ENCODE measurements at regions not wholly inside any gene's neighbourhood (a gene's known extent, or its start where the extent isn't known, plus 50 kb on each side); places are given as distances from the start of the nearest gene placed in this dataset.
"Not testable (repeated sequence)": the region's sequence is repeated elsewhere in the genome, so short reads cannot be mapped to it uniquely, and the experiment has no call there.

DNA sequence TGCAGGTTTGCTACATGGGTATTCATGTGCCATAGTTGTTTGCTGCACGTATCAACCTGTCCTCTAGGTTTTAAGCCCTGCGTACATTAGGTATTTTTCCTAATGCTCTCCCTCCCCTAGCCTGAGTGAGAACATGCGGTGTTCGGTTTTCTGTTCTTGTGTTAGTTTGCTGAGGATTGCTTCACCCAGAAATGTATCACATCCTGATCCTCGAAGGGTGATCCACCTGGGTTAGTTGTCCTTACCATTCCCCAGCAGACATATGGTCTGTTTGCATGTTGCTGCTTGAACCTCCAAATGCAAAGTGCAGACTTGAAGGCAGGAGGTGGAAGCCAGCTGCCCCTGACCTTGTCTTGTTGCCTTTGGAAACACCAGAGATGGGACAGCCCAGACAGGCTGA is 161.5 kb upstream of the WDR1 start:
- no peak for DNase-seq (ENCODE audit: low read depth)

- DNase-seq (ENCODE audit: low read depth) = no peak
These were observed 159.6 kb upstream of the WDR1 start for GRCh38 chr4:10276152-10276551.

DNA sequence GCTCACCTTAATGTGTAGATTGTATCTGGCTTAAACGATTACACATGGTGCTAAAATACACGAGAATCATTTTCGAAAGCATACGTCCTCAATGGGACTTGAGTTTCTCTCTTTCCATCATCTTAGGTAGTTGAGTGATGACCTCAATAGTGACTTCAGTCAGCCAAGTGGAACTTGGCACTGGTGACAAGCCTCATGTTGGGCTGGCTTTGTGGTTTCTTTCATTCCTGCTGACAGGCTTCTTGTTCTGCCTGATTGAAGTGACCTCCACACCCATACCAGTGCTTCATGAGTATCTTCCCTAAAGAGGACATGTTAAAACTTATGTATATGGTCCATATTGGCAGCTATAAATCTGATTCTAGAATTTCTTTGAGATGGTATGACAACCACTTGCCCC is 159.1 kb upstream of the WDR1 start:
- DNase-seq (ENCODE audit: low read depth) = peak; percentile 53

GRCh38 chr4:10273030-10273429 is 156.4 kb upstream of the WDR1 start:
- DNase-seq (ENCODE audit: low read depth) = no peak

DNA sequence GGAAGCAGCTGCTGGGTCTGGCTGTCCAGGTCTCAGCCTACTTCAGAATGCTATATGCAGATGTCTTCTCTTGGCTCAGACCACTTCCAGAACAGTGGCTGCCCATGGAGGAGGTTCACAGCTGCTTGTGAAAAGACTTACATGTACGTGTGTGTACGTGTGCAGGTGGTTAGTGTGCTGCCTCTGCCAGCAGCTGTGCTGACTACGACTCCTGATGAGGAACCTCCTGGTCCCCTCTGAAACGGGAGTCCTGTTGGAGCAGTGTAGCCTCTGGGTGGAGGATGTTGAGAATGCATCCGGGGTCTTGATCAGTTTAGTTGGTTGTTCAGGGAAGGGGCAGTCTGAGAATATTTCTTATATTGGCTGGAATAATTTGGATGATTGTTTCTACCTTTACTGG is 155.9 kb upstream of the WDR1 start:
- no peak for DNase-seq (ENCODE audit: low read depth)

- no peak for DNase-seq (ENCODE audit: low read depth)
These were observed 150.5 kb upstream of the WDR1 start for GRCh38 chr4:10267066-10267465.

DNA sequence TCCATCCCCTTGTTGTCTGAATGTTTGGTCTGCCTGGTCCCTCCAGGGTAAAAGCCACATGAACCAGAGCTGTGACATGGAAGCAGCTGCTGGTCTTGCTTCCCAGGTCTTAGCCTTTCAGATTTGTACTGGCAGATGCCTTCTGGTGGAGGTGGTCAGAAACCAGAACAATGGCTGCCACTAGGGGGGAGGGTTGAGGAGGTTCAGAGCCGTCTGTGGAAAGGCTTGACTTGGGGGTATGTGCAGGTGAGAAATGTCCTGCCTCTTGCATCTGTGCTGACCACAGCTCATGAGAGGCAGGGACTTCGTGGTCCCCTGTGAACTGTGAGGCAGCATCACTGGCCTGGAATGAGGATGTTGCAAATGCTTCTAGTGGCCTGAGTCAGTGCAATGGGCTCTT is 144.2 kb upstream of the WDR1 start:
- DNase-seq (ENCODE audit: low read depth) = peak; percentile 10

- no peak for DNase-seq (ENCODE audit: low read depth)
These were observed 143.4 kb upstream of the WDR1 start for GRCh38 chr4:10259976-10260375.

GRCh38 chr4:10256203-10256602 is 139.6 kb upstream of the WDR1 start:
- DNase-seq (ENCODE audit: low read depth) = no peak

DNA sequence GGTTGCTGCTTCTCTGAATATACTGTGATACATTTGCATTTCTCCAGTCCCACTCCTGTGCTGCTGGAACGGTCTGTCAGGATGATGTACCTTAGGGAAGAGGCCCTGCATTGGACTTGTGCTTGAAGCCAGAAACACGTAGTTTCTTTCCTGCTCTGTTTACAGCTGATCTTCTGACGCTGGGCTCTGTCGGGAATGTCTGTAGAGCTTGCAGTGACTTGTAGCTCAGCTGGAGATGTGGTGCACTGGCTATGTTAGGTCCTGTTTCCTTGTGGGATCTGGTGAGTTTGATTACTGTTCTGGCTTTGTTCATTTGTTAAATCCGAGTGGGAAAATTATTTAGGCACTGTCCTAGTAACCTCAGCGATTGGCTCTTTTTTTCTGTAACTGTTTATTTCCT is 137.2 kb upstream of the WDR1 start:
- DNase-seq (ENCODE audit: low read depth) = no peak

DNA sequence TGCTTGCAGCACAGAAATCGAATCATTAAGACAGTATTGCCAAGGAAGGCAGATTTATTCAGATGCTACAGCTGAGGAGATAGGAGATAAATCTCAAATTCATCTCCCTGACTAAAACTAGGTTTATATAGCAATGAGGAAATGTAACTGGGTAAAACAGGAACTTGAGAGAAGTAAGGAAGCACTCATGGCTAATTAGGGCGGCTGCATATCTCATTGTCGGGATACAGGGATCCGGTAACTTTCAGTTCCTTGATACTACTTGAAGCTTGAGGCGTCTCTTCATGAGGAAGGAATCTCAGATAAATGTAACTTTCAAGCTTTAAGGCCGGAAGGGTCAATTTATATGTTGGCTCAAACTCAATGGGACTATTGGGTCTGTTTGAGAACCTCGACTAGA is 129.2 kb upstream of the WDR1 start:
- no peak for DNase-seq (ENCODE audit: low read depth)

GRCh38 chr4:10243856-10244255 is 127.3 kb upstream of the WDR1 start:
- DNase-seq (ENCODE audit: low read depth) = no peak

GRCh38 chr4:10240691-10241090 is 124.1 kb upstream of the WDR1 start:
- no peak for DNase-seq (ENCODE audit: low read depth)

GRCh38 chr4:10239982-10240654 is 123.5 kb upstream of the WDR1 start:
- DNase-seq (ENCODE audit: low read depth) = peak; percentile 2

DNA sequence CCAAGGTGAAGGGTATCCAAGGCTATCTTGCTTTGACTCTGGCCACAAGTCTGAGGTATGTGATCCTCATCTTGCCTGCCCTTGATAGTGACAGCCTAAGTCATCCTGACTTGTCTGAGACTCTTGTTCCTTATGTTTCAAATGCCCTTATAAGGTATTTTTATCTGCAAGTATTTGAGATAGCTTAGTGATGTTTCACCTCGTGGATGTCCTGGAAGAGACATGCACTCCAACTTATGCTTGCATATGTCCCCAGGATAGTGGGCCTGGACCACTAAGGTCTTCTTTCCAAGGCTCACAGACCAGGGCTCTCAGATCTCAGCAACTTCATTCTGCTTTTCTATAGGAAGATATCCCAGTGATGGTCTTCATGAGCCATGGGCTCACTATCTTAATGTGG is 120.5 kb upstream of the WDR1 start:
- DNase-seq (ENCODE audit: low read depth) = no peak

DNA sequence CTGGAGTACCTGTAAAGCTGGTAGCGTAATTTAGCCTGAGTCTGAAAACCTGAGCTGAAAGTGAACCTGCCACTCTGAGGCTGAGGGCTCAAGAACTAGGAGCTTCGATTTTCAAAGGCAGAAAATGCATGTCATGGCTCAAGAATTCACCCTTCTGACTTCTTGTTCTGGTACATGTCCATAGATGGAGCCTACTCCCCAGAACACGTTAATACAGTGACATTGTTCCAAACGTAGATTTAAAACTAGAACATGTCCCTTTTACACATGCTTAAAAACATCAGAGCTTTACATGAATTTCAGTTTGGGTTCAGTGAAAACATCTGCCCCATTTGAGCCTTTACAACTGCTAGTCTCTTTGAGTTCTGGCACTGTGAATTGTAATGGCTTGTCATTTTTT is 115.5 kb upstream of the WDR1 start:
- DNase-seq (ENCODE audit: low read depth) = no peak

GRCh38 chr4:10226756-10227155 is 110.2 kb upstream of the WDR1 start:
- no peak for DNase-seq (ENCODE audit: low read depth)

DNA sequence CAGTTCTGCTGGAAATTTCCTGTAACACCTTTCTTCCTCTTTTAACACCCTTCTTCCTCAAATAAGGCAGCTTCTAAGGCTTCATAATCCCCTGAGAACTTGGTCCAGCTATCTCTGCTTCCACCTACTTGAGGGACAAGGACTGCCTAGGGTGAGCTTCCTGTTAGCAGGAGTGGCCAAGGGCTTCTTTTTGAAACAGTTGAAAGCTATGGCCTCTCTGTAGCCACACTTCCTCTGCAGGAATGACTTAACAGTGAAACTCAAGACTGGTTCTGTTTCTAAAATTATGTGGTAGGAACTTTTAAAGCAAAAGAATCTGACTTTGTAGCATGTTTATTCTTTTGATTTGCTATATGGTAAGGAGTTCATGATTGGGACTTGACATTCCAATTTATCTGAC is 108.5 kb upstream of the WDR1 start:
- DNase-seq (ENCODE audit: low read depth) = no peak

DNA sequence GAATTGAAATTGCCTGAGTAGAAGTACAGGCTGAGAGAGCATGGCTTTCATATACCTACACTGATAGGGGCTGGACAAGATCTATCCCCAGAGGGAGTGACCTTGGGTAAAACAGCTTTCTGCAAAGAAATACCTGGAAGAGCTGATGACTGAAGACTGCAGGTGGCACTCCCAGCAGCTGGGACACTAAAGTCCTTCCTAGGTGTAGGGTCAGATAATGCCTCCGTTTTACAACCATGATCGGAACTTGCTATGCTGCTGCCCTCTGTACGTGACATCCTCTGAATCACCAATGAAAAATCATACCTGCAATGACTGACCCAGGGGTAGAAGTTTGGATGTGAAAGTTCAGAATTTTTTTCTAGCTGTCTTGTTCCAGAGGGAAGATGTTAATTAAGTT is 107.2 kb upstream of the WDR1 start:
- no peak for DNase-seq (ENCODE audit: low read depth)

DNA sequence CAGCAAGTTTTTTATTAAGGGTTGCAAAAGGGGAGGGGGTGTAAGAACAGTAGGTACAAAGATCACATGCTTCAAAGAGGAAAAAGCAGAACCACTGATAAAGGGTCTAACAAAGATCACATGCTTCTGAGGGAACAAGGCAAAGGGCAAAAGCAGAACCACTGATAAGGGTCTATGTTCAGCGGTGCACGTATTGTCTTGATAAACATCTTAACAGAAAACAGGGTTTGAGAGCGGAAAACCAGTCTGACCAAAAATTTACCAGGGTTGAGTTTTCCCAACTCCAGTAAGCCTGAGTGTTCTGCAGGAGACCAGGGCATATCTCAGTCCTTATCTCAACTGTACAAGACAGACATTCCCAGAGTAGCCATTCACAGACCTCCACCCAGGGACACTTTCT is 96.9 kb upstream of the WDR1 start:
- DNase-seq (ENCODE audit: low read depth) = not testable (repeated sequence)

DNA sequence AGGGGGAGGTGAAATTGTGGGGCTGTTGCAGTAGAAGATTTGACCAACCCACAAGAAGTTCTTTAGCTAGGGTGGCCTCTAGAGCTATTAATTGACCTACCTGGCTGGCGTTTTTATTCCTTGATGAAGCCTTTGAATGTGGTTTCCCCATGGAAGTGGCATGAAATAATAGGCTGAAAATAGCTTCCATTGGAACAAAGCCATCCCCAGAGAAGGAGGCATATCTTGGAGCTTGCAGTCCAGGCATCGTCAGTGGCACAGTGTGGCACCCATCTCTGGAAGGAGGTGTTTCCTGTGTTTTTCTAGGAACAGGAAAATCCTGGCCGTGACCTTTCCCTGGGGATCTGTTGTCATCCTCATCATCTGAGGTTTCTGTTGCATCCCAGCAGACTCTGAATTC is 96.3 kb upstream of the WDR1 start:
- DNase-seq (ENCODE audit: low read depth) = peak; percentile 27

DNA sequence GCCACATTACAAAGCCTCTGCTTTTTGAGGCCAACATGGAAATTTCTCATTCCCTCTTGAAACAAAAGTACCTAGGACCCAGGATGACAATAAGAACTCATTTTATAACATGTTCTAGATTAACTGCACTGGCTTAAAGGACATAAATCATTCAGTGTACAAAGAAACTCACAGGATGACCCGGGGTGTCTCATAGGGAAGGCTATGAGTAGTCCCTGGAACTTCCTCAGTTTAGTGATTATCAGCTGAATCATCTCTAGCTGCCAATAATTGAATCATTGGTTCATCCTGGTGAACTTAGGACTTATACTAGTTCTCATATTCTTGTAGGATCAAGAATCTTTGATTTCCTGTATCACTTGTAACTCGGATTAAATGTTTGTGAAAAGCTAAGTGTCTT is 95.8 kb upstream of the WDR1 start:
- DNase-seq (ENCODE audit: low read depth) = no peak

GRCh38 chr4:10207116-10207515 is 90.5 kb upstream of the WDR1 start:
- no peak for DNase-seq (ENCODE audit: low read depth)

- DNase-seq (ENCODE audit: low read depth) = no peak
These were observed 88.6 kb upstream of the WDR1 start for GRCh38 chr4:10205223-10205622.

Measured in myocyte (in vitro differentiated cells).